ENCODE measurements at regions not wholly inside any gene's neighbourhood (a gene's known extent, or its start where the extent isn't known, plus 50 kb on each side); places are given as distances from the start of the nearest gene placed in this dataset.

DNA sequence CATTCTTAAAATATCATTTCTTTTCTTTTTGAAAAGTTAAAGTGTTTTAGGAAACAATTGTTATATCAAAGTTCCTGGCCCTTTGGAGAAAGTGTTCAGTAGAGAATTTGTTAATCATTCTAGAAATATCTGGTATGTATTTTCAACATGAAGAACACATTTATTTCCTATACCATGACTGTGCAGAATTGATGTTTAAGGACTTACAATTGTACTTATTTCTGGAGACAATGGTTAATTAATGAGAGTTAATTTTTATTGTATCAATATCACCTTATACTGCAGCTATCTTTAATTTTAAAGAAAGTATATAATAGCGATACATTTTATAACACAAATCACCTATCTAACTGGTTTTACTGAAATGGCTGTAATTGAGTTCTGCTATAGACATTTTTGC, 95.3 kb downstream of the TEX29 start:
- H3K4me2 ChIP-seq (ENCODE audit: low read depth, low read length, poor library complexity, severe bottlenecking), result no peak overlapping the region
- no peaks in the 10 kb centered on the region for H3F3A ChIP-seq (ENCODE audit: insufficient read depth)
- H3K79me2 ChIP-seq (ENCODE audit: insufficient read depth, low read length), result no peaks in the 10 kb centered on the region
- no peak overlapping the region for H3K9ac ChIP-seq (ENCODE audit: low read length)
- no peak overlapping the region for H3K4me3 ChIP-seq (ENCODE audit: insufficient read depth, low read length, poor library complexity, severe bottlenecking)
- H3K27me3 ChIP-seq (ENCODE audit: low read length), result no peaks in the 10 kb centered on the region
- H2AFZ ChIP-seq (ENCODE audit: low read depth, low read length, severe bottlenecking), result no peak overlapping the region
- no peaks in the 10 kb centered on the region for H3K36me3 ChIP-seq (ENCODE audit: low read length)
- H3K27ac ChIP-seq (ENCODE audit: low read depth, low read length), result no peak overlapping the region
- H3K9me2 ChIP-seq (replicated peaks; ENCODE audit: insufficient read depth, low read length), result no peaks in the 10 kb centered on the region
- H3K9me3 ChIP-seq (ENCODE audit: insufficient read depth, low read length), result no peaks in the 10 kb centered on the region
- H4K20me1 ChIP-seq (ENCODE audit: low read depth, low read length), result no peaks in the 10 kb centered on the region
- TF ChIP-seq, protein P1, sequence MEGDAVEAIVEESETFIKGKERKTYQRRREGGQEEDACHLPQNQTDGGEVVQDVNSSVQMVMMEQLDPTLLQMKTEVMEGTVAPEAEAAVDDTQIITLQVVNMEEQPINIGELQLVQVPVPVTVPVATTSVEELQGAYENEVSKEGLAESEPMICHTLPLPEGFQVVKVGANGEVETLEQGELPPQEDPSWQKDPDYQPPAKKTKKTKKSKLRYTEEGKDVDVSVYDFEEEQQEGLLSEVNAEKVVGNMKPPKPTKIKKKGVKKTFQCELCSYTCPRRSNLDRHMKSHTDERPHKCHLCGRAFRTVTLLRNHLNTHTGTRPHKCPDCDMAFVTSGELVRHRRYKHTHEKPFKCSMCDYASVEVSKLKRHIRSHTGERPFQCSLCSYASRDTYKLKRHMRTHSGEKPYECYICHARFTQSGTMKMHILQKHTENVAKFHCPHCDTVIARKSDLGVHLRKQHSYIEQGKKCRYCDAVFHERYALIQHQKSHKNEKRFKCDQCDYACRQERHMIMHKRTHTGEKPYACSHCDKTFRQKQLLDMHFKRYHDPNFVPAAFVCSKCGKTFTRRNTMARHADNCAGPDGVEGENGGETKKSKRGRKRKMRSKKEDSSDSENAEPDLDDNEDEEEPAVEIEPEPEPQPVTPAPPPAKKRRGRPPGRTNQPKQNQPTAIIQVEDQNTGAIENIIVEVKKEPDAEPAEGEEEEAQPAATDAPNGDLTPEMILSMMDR (IDR thresholded peaks at IDR 0.05; ENCODE audit: insufficient read depth, low read length, poor library complexity, severe bottlenecking), result no peak
- TF ChIP-seq EZH2phosphoT487 (conservative IDR thresholded peaks at IDR 0.05; ENCODE audit: low read length), result no peak

DNA sequence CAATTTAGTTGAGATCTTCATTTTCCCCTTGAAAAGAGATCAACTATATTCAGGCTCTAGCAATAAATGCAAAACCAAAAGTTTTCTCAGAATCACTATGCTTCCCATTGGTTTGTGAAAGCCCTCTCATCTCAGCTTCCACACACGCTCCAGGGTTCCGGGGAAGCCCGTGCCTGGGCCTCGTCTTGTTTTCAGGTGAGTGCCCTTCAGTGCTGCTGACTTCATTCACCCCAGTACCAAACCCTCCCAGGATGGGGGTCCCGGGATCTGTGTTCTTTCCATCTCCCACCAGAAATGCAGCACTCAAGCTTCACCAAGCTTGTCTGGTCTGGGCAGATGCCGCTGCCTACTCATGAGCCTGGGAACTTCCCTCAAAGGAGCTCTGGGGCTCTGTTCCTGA, 97.7 kb downstream of the TEX29 start:
- Histone ChIP-seq H3K27me3 (ENCODE audit: low read length) (no peaks in the 10 kb centered on the region), H3K79me2 (ENCODE audit: insufficient read depth, low read length) (no peaks in the 10 kb centered on the region), H3K4me2 (ENCODE audit: low read depth, low read length, poor library complexity, severe bottlenecking) (no peak overlapping the region)

DNA sequence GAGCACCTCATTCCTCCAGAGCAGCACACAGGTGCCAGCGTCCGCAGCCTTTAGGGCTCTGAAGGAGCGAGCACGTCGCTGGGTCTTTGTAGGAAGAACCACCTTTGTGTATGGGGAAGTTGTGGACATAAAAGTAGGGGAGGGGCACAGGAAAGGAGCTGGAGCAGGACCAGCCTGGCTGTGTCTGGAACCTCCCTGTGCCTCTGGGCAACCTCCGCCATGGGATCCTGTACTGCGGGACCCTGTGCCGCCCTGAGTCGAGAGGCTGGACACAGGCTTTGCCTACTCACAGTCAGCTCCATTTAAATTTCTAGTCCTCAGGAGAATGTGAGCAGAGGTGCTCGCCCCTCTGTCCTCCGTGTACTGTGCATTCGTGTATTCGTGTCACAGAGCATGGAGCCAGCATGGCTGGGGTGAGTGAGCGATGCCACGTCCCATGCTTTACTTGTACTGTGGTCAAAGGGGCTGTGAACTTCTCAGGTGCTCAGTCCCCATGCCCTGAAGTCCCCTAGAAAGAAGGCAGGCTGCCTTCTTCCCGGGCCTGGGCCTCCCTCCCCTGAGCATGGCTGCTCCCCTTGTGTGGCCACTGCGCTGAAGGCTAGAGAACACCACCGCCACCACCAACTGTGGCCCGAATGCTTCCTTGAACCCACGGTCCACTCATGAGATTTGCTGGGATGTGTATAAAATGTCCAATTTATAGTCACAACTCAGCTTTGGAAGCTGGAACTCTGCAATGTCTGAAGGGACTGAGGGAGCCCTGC, 99.9 kb downstream of the TEX29 start:
- no peaks in the 10 kb centered on the region for H3K9me2 ChIP-seq (replicated peaks; ENCODE audit: insufficient read depth, low read length)
- no peaks in the 10 kb centered on the region for H3K36me3 ChIP-seq (ENCODE audit: low read length)
- TF ChIP-seq, protein P1 (IDR thresholded peaks at IDR 0.05; ENCODE audit: insufficient read depth, low read length, poor library complexity, severe bottlenecking), result no peak
- TF ChIP-seq EZH2phosphoT487 (conservative IDR thresholded peaks at IDR 0.05; ENCODE audit: low read length), result no peak
- H2AFZ ChIP-seq (ENCODE audit: low read depth, low read length, severe bottlenecking), result no peak overlapping the region
- H3K9me3 ChIP-seq (ENCODE audit: insufficient read depth, low read length), result no peaks in the 10 kb centered on the region
- H3F3A ChIP-seq (ENCODE audit: insufficient read depth), result no peaks in the 10 kb centered on the region
- no peaks in the 10 kb centered on the region for H3K27me3 ChIP-seq (ENCODE audit: low read length)
- no peak overlapping the region for H3K4me3 ChIP-seq (ENCODE audit: insufficient read depth, low read length, poor library complexity, severe bottlenecking)
- H4K20me1 ChIP-seq (ENCODE audit: low read depth, low read length), result no peaks in the 10 kb centered on the region
- H3K27ac ChIP-seq (ENCODE audit: low read depth, low read length), result no peak overlapping the region
- H3K9ac ChIP-seq (ENCODE audit: low read length), result no peak overlapping the region
- H3K4me2 ChIP-seq (ENCODE audit: low read depth, low read length, poor library complexity, severe bottlenecking), result no peak overlapping the region
- no peaks in the 10 kb centered on the region for H3K79me2 ChIP-seq (ENCODE audit: insufficient read depth, low read length)

More for the DNA sequence above, 97.7 kb downstream of the TEX29 start:
- no peak overlapping the region for H3K9ac ChIP-seq (ENCODE audit: low read length)
- no peak overlapping the region for H3K27ac ChIP-seq (ENCODE audit: low read depth, low read length)
- H4K20me1 ChIP-seq (ENCODE audit: low read depth, low read length), result no peaks in the 10 kb centered on the region
- H3K36me3 ChIP-seq (ENCODE audit: low read length), result no peaks in the 10 kb centered on the region
- no peaks in the 10 kb centered on the region for H3K9me3 ChIP-seq (ENCODE audit: insufficient read depth, low read length)
- no peaks in the 10 kb centered on the region for H3F3A ChIP-seq (ENCODE audit: insufficient read depth)
- no peaks in the 10 kb centered on the region for H3K9me2 ChIP-seq (replicated peaks; ENCODE audit: insufficient read depth, low read length)
- no peak overlapping the region for H3K4me3 ChIP-seq (ENCODE audit: insufficient read depth, low read length, poor library complexity, severe bottlenecking)
- TF ChIP-seq, protein P1 (IDR thresholded peaks at IDR 0.05; ENCODE audit: insufficient read depth, low read length, poor library complexity, severe bottlenecking), result no peak
- no peak overlapping the region for H2AFZ ChIP-seq (ENCODE audit: low read depth, low read length, severe bottlenecking)
